Stimulated activated CD4-positive, alpha-beta T cell treated with anti-CD3 and anti-CD28 coated beads, Interleukin-2, amount 100 ng/mL, for 48 hours (primary cell): ENCODE measurements at regions not wholly inside any gene's neighbourhood (a gene's known extent, or its start where the extent isn't known, plus 50 kb on each side); places are given as distances from the start of the nearest gene placed in this dataset.

Source experiments
- DNase-seq, 2 donors: peaks; one replicate each; pipeline ENCODE4 v3.0.0-alpha.2; 2020

DNA sequence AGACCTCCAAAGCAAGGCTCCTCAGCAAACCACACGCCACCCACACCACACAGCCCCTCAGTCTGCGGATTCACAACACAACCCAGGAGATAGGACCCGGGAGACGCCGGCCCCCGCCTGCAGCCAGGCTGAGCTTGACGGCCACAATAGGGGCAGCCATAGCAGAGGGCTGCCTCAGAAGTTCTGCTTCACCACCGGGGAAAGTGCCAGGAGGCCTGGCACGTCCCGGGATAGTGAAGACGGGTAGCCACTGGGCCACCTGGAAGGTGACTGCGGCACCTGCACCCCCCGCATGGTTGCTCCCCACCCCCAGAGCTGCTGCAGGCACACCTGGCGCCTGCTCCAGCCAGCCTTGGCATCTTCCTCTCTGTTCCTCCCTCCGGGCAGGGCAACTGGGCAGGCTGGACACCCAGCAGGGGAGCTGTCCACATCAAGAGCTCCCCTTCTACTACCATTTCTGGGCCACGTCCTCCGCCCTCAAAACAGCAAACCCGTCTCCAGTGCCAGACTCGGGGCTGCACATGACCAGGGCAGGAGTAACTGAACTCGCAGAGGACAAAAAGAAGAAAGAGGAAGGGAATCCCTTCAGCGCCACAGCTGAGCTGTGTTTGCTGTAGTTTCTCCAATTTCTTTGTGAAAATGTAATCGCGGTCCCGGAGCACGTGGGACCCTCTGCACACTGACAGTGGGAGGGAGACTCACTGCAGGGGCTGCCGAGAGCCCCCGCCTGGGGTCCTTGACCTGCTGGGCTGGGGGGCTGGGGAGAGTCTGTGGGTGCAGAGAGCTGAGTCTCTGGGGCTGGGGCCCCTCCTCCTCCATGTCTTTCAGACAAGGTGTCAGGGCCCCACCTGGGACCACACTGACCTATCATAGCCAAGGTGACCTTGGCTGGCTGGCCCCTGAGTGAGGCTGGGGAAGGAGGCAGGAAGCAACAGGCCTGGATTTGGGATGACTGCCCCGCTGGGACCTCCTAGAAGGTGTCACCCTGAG, 74.2 kb upstream of the C14orf180 start:
- DNase-seq, result no peak

DNA sequence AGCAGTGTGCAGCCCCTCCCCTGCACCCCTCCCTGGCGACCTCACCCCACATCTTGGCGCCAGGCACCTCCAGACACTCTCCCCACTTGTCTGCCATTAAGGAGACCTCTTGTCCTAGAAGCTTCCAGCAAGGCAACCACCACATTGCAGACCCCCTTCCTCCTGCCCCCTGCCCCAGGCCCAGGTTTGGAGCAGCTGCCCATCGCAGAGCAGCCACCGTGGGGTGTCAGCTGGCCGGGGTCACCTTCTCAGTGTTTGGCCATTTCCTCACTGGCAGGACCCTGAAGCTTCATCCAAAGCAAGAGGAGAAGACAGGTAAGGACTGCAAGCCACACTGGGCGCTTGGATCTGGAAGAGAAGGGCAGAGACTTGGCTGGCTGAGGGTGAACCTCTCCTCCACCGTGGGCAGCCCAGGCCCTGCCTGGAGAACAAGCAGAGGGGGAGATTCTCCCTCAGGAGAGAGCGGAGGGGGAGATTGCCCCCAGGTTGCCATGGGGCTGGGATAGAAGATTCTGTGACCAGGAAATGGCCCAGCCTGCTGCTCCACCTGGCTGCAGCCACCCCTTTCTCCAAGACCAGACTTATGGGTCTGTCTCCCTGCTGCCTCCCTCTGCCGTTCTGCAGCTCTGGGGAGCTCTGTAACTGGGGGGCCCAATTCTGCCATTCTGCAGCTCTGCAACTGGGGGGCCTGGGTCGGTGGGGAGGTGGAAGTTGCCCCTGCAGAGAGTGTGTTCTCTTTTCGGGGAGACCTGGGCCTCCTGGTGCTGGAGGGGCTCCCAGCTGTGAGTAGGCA, 72.9 kb upstream of the C14orf180 start:
- DNase-seq, result no peak

DNA sequence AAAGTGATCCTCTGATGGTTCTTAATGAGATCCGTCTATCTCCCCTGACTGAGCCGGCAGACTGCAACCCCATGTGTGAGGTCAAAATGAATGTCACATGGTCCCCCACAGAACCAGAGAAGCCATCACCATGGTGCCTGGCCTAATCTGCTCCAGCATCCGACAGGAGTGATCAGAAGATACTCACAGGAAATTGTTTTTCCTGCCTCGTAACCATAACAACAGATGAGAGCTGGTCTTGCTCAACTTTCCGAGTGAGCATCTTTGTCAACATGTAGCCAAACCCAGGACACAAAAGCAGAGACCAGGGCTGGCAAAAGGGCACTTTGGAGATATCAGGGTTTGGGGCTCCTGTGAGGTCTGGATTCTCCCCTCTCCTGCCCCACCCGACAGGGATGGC, 72.1 kb upstream of the C14orf180 start:
- no peak for DNase-seq

DNA sequence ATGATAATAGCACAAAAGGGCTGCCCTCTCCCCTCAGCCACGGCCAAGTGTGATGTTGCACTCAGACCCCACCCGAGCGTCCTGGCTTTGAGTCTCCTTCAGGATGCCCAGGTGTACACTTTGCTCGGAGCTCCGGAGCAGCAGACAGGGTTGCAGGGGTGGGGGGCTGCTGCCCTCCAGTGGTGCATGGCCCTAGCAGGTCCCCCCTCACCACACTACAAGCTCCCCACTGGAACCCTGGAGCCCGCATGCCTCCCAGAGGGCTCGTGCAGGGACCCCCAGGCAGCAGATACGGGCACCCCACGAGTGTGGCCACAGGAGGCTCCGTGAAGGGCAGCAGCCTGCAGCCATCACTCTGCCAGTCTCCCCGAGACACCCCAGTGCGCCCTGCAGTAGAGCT, 69.9 kb upstream of the C14orf180 start:
- no peak for DNase-seq

DNA sequence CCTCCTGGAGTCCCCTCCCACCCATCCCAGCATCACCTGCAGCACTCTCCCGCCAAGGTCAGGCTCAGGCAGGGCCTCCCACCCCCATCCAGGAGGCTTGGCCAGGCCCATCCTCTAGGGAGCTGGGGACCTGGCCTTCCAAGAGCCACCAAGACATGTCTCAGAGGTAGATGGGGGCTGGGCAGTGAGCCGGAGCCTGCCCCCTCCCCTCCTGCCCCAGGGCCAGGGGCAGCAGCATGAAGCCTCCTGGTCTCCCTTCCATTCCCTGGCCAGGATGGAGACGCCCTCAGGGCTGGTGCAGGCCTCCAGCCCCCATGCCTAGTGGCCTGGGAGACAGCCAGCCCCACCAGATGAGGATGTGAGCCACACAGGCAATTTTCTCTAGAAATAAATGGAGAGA, 69.3 kb upstream of the C14orf180 start:
- no peak for DNase-seq

DNA sequence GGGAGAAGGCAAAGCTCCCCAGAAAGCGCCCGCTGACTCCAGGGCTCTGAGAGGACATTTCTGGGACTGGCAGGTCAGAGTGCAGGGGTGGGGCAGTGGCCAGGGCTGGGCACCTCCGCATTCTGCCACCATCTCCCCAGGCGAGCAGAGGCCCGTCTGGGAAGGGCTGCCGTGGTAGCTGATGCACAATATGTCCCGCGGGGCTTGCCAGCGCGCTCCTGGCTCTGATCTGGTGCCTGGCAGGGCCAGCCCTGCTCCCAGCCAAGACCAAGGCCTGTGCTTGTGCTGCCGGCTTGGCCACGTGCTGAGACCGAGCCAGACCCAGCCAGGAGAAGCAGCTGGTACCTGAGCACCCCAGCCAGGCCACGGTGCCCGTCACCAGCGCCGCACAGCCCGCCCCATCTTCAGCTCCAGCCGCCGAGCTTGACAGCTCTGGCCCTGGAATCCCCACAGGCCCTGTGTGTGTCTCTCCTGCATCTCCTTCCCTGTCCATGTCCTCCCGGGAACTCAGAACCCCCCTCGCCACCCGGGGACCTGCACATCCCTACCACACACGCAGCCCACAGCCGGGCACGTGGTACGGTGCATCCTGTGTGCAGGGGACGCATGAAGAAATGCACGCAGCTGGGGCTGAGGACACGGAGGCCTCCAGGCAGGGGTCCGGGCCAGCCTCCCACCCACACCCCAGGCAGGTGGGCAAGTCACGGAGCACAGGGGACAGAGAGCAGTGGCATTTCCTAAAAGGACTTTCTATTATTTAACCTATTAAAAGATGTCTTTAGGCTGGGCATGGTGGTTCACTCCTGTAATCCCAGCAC, 68.6 kb upstream of the C14orf180 start:
- no peak for DNase-seq

DNA sequence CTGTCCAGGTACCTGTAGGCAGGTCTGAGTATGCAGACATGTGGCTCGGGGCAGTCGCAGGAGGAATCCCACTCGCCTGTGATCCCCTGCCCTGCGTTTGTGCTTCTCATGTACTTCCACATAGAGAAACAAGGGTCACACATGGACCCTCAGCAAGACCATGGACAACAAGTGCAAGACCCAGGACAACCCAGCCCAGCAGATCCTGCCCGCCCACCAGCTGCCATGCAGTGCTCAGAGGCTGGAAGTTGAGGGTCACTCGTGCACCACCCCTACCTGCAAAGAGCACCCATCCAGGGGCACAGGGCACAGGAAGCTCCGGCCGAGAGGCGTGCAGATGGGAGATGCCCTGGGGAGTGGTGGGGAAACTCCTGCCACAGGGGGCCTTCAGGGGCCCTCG, 67.5 kb upstream of the C14orf180 start:
- no peak for DNase-seq

DNA sequence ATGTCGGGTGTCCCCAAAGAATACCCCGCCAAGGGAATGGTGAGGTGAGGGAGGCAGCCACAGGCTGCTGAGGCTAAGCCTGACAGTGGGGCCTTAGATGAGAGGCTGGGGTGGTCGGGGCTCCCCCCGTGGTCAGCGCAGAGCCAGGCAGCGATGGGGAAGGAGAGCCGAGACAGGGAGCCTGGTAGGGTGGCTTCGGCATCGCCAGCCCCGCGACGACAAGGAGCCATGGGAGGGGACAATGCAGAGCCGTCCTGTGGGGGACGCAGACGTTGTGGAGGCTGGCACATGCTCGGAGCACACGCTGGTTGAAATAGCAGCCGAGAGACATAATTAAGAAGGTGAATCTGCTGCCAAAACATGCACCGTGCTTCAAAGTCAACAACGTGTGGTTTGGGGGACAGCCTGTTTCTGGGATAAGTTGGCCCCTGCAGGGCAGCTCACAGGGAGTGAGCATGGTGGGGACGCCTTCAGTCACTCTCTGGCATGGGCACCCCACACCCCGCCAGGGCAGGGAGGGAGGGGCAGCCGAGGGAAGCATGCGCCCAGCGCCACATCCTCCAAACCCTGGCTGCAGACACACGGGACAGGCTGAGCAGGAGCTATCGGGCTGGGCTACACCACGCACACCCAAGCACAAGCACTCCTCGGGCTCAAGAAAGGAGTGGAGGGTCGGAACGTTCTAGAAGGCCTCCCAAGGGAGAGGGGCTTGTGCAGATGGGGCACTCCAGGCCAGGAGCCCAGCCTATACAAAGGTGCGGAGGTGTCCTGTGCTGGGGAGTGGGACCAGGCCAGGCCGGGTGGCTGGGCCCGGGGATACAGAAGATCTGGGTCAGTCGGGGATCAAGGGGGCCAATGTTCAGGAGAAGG, 66.6 kb upstream of the C14orf180 start:
- no peak for DNase-seq

DNA sequence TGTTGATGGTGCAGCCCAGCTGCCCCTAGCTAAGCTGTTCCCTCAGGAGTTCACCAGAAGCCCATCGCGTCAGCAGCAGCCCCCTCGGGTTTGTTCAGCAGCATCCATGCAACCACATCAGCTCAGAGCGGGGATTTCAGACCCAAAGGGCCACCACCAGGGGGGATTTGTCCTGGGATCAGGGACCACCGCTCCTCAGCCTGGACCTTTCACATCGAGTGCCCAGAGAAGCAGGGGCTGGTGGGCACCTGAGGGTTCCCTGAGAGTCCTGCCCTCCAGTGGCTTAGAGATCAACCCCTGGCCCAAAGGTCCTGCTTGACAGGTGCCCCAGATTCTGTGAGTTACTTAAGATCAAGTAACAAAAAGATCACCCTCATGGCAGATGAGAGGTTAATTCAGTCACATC, 65.9 kb upstream of the C14orf180 start:
- no peak for DNase-seq

DNA sequence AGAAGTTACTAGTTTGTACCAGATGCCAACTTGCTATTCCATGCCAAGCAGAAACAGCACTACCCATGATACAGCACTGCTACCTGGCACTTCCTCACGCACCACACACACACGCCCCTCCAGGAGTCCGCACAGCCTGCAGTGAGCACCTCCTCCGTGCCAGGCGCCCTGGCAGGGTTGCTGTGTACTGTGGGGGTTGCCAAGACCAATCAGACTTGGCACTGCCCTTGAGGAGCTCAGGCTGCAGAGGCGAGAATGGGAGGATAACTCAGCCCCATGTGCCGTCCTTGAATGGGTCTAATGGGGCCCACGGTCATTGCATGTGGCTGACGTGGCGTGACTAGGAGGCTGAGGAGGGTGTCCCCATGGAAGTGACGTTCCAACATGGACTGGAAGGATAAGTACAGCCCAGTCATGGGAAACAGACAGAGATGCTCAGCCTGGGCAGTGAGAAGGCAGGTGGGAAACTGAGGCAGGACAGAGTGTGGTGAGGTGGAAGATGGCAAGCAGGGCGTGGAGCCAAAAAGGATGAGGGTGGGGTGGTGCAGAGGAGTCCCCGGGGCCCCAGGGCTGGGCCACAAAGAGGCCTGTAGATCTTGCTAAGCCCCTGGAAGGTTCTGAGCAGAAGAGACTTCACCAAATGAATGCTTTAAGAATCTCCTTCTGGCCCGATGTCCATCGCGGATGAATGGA, 65.3 kb upstream of the C14orf180 start:
- no peak for DNase-seq

DNA sequence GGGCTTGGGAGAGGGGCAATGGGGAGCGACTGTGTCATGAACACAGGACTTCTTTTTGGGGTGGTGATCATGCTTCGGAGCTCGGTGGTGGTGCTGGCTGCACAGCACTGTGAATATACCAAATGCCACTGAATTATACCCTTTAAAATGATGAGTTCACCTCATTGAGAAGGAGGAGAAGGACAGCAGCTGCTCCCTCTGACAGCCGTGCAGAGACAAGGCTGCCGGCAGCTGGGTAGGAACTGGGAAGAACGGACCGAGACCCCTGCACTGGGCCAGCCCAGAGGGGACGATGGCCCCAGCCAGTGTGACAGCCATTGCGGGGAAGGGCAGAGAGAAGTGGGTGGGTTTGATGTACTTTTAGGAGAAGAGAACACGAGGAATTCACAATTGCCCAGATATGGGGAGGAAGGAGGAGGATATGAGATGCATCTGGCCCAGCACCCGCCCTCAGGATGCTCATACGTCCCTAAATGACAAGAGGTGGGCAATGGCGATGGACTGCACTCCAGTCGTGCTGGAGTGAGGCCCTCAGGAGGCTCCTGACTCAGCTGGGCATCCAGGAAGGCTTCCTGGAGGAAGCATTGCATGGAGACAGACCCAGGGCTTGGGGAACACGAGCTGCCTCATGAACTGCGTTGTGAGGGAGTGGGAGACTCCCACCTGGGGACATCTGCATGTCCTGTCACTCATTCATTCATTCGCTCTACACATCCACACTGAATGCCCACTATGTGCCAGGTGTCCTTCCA, 64.3 kb upstream of the C14orf180 start:
- DNase-seq, result no peak

DNA sequence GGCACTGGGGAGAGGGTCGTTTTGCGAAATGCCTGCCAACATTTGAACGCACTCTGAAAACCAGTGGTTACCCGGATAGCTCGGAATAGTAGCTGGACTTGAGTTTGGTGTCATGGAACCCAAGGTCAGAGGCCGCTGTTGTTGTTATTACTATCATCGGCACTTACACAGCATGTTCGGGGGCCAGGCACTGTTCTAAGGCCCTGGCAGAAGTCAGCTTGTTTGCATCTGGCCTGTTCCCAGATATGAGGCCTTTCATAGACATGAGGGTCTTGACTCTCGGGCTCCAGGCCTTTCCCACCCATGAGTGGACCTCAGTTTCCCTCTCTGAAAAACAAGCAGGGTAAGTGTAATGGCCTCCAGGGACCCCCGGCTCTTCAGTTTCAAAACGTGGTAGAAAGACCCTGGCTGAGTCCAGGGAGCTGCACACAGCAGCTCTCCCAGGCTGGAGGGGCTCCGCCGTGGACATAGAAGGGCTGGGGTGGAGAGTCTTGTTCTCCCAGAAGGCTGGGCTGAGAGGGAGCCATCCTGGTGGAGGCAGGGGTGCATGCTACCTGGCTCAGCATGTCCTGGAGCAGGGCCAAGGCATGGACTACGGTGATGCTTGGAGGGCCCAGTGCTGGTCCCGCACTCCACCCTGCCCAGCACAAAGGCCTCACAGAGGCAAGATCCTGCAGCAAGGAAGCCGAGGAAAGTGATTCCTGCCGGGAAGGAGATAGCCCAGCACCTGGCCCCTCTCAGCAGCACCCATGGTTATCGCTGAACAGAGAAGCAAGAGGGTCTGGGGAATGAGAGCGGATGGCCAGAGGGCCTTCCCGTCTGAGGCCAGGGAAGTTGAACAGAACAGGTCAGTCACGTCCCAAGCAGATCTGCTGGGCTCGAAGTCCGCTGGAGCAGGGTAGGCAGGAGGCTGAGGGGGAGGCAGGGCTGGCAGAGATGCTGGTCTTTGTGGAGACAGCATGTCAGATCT, 63.5 kb upstream of the C14orf180 start:
- no peak for DNase-seq

DNA sequence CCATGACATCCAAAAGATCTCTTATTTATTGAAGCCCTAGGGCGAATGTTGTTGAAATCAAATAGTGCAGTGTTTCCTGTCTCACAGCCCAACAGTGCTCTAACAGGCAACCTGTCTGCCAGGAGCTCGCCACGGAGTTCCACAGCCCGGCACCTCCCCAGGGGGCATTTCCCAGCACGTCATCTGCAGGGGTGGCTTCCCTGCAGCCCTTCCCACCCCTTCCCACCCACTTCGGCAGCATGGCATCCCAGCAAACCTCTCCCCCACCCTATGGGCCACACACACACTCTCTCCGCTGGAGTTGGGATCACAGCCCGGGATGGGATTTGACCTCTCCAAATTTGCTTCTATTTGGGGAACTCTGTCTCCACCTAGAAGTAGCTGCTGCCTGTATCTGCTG, 62.7 kb upstream of the C14orf180 start:
- DNase-seq, result no peak

DNA sequence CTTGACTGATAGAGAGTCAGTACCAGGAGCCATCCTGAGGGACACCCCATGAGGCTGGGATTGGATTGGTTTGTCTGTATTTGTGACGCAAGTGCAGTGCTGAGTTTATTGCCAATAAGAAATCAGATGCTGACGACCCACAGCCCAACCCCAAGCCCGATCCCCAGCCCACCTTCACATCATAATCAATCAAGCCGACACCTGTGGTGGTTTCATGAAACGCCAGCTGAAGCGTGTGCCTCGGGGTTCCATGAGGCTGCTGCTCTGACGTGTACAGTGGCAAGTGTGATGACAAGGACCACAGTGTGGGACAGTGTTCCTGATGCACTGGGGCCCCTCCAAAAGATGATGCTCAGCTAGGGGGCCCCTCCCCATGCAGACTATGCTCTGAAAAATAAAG, 62.1 kb upstream of the C14orf180 start:
- DNase-seq, result no peak

DNA sequence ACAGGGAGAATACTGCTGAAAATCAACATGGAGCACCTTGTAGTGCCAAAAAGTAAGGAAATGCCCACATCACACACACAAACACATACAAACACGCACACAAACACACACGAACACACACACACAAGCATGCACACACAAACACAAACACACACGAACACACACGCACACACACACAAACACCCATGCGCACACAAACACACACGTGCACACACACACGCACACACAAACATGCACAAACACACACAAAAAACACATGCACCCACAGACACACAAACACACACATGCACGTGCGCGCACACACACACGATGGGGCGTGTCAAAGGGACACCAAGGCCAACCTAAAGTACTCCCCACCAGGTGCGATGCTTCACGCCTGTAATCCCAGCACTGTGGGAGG, 61.7 kb upstream of the C14orf180 start:
- DNase-seq, result no peak

DNA sequence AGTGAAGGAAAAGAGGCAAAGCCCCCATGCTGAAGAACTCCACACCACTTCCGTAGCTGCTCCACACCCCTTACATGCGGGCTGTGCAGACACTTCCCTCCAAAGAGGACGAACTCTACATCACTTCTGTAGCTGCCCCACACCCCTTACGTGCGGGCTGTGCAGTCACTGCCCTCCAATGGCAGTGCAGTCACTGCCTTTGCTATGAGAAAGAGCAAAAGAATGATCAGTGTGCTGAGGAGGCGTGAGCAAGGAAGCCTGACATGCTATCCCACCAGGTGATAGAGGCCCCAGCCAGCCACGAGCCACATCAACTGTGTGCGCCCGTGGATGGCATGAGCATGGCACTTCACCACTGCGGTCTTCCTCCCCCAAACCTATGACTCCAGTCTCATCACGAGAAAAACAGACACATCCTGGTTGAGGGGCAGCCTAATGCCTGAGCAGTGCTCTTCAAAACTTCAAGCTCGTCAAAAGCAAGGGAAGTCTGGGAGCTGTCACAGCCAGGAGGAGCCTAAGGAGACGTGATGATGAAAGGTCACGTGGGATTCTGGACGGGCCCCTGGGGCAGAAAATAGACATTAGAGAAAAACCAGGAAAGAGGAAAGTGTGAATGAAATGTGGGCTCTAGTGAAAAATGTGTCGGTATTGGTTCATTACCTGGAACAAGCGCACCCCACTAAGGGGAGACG, 60.8 kb upstream of the C14orf180 start:
- no peak for DNase-seq

DNA sequence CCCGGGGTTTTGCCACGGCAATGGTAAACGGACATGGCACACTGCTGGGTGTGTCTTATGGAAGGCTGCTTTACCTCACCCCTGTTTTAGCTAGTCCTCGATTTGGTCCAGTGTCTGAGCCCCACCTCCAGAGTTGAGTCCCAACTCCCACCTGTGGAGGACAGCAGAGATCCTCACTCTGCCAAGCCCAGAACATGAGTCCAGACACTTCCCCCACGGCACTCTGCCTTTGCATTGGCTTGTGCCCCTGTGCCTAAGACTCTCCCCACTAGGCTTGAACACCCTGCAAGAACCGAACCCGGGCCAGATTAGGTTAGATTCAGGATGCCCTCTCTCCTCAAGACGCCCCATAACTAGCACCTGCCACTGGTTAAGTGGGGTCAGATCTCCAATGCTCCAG, 59.8 kb upstream of the C14orf180 start:
- no peak for DNase-seq

DNA sequence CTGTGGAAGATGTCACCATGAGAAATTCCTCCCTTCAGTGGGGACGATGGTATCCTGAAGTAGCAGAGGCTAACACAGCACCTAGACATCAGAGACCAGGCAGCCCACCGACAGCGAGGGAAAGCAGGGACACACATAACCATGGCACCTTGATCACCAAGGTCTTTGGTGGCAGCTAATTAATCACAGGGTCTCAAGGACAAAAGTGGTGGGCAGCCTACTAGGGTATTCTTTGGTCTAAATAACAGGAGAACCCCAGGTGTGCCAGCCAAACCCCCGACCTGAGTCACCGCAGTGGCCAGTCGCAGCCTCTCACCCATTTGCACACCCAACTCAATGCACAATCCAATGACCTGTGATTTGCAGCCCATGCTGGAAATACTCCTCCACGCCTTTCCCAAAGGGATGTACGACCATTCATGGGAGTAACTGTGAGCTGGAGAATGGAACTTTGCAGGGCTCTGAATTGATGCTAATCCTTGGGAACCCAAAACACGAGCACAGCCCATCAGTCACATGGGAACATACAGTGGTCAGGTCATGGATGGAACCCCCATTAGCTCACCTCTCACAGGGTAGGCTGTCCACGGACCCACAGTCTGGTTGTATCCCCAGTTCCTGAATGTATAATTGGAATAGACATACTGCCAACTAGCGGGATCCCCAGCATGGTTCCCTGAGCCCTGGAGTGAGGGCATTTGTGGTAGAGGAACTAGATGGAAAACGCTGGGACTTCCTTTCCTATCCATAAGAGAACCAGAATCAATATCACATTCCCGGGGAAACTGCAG, 58.7 kb upstream of the C14orf180 start:
- DNase-seq, result no peak
